ENCODE measurements at regions not wholly inside any gene's neighbourhood (a gene's known extent, or its start where the extent isn't known, plus 50 kb on each side); places are given as distances from the start of the nearest gene placed in this dataset.
"Not testable (repeated sequence)": the region's sequence is repeated elsewhere in the genome, so short reads cannot be mapped to it uniquely, and the experiment has no call there.

- H3K4me1 Mint-ChIP-seq (ENCODE audit: low read depth, unreplicated experiment), result peaks cover 44% of the 10 kb centered on the region
- no peak for DNase-seq
- intact Hi-C loops (cut with micrococcal nuclease; ENCODE audit: unreplicated experiment), result no loop called here
- no peak for TF ChIP-seq CTCF (IDR thresholded peaks at IDR 0.05; ENCODE audit: unreplicated experiment)
- no peaks in the 10 kb centered on the region for H3K36me3 Mint-ChIP-seq (ENCODE audit: insufficient read depth, unreplicated experiment)
- H3K27me3 Mint-ChIP-seq (ENCODE audit: unreplicated experiment), result no peaks in the 10 kb centered on the region
- no peak overlapping the region for H3K27ac Mint-ChIP-seq (ENCODE audit: unreplicated experiment)
- peaks cover 5% of the 10 kb centered on the region for H3K9me3 Mint-ChIP-seq (ENCODE audit: low read depth, unreplicated experiment)
- CTCF ChIA-PET, result no interaction called here
- no peak overlapping the region for H3K4me3 Mint-ChIP-seq (ENCODE audit: low read depth, unreplicated experiment)
- BruUV-seq (replicated peaks), result no TSS peak
Measured at GRCh38 chr5:14022971-14023370, 78.5 kb upstream of the DNAH5 start.

- H3K36me3 Mint-ChIP-seq (ENCODE audit: insufficient read depth, unreplicated experiment); H3K9me3 Mint-ChIP-seq (ENCODE audit: low read depth, unreplicated experiment); DNase-seq; H3K27ac Mint-ChIP-seq (ENCODE audit: unreplicated experiment); intact Hi-C loops (cut with micrococcal nuclease; ENCODE audit: unreplicated experiment); CTCF ChIA-PET; H3K27me3 Mint-ChIP-seq (ENCODE audit: unreplicated experiment); BruUV-seq (replicated peaks); H3K4me3 Mint-ChIP-seq (ENCODE audit: low read depth, unreplicated experiment): not testable (repeated sequence)
- peaks cover 28% of the 10 kb centered on the region for H3K4me1 Mint-ChIP-seq (ENCODE audit: low read depth, unreplicated experiment)
Measured at GRCh38 chr5:14020944-14021343, 76.5 kb upstream of the DNAH5 start.

- CTCF ChIA-PET, result no interaction called here
- intact Hi-C loops (cut with micrococcal nuclease; ENCODE audit: unreplicated experiment), result no loop called here
- peaks cover 3% of the 10 kb centered on the region for H3K9me3 Mint-ChIP-seq (ENCODE audit: low read depth, unreplicated experiment)
- no peak for TF ChIP-seq CTCF (IDR thresholded peaks at IDR 0.05; ENCODE audit: unreplicated experiment)
- H3K4me3 Mint-ChIP-seq (ENCODE audit: low read depth, unreplicated experiment), result no peak overlapping the region
- no peak for DNase-seq
- BruUV-seq (replicated peaks), result no TSS peak
- H3K27ac Mint-ChIP-seq (ENCODE audit: unreplicated experiment), result no peak overlapping the region
- H3K36me3 Mint-ChIP-seq (ENCODE audit: insufficient read depth, unreplicated experiment), result no peaks in the 10 kb centered on the region
- no peaks in the 10 kb centered on the region for H3K27me3 Mint-ChIP-seq (ENCODE audit: unreplicated experiment)
- peaks cover 18% of the 10 kb centered on the region for H3K4me1 Mint-ChIP-seq (ENCODE audit: low read depth, unreplicated experiment)
Measured at GRCh38 chr5:14019768-14020290, 75.3 kb upstream of the DNAH5 start.

GRCh38 chr5:14017904-14018303 lies 73.4 kb upstream of the DNAH5 start:
- no peak for TF ChIP-seq CTCF (IDR thresholded peaks at IDR 0.05; ENCODE audit: unreplicated experiment)
- no peaks in the 10 kb centered on the region for H3K9me3 Mint-ChIP-seq (ENCODE audit: low read depth, unreplicated experiment)
- no TSS peak for BruUV-seq (replicated peaks)
- no peaks in the 10 kb centered on the region for H3K27me3 Mint-ChIP-seq (ENCODE audit: unreplicated experiment)
- H3K4me3 Mint-ChIP-seq (ENCODE audit: low read depth, unreplicated experiment), result no peak overlapping the region
- no peaks in the 10 kb centered on the region for H3K36me3 Mint-ChIP-seq (ENCODE audit: insufficient read depth, unreplicated experiment)
- no peak overlapping the region for H3K27ac Mint-ChIP-seq (ENCODE audit: unreplicated experiment)
- CTCF ChIA-PET, result no interaction called here
- DNase-seq, result no peak
- no peaks in the 10 kb centered on the region for H3K4me1 Mint-ChIP-seq (ENCODE audit: low read depth, unreplicated experiment)
- intact Hi-C loops (cut with micrococcal nuclease; ENCODE audit: unreplicated experiment), result no loop called here

- intact Hi-C loops (cut with micrococcal nuclease; ENCODE audit: unreplicated experiment), result no loop called here
- no peak for DNase-seq
- Mint-ChIP-seq H3K27ac (ENCODE audit: unreplicated experiment) (no peak overlapping the region), H3K9me3 (ENCODE audit: low read depth, unreplicated experiment) (no peaks in the 10 kb centered on the region), H3K27me3 (ENCODE audit: unreplicated experiment) (no peaks in the 10 kb centered on the region), H3K4me1 (ENCODE audit: low read depth, unreplicated experiment) (no peaks in the 10 kb centered on the region), H3K36me3 (ENCODE audit: insufficient read depth, unreplicated experiment) (peaks cover 6% of the 10 kb centered on the region), H3K4me3 (ENCODE audit: low read depth, unreplicated experiment) (no peak overlapping the region)
- CTCF ChIA-PET, result interaction anchor here (0.7 to 0.9 kb wide), 3 partner anchors 21 to 97 kb away, joined by 3 to 5 read pairs (median 3); no protein-coding TSS in a partner anchor
- TF ChIP-seq CTCF (IDR thresholded peaks at IDR 0.05; ENCODE audit: unreplicated experiment), result no peak
- BruUV-seq (replicated peaks), result no TSS peak
Measured at GRCh38 chr5:14016549-14016948, 72.1 kb upstream of the DNAH5 start.
